ENCODE measurements at regions not wholly inside any gene's neighbourhood (a gene's known extent, or its start where the extent isn't known, plus 50 kb on each side); places are given as distances from the start of the nearest gene placed in this dataset.

DNA sequence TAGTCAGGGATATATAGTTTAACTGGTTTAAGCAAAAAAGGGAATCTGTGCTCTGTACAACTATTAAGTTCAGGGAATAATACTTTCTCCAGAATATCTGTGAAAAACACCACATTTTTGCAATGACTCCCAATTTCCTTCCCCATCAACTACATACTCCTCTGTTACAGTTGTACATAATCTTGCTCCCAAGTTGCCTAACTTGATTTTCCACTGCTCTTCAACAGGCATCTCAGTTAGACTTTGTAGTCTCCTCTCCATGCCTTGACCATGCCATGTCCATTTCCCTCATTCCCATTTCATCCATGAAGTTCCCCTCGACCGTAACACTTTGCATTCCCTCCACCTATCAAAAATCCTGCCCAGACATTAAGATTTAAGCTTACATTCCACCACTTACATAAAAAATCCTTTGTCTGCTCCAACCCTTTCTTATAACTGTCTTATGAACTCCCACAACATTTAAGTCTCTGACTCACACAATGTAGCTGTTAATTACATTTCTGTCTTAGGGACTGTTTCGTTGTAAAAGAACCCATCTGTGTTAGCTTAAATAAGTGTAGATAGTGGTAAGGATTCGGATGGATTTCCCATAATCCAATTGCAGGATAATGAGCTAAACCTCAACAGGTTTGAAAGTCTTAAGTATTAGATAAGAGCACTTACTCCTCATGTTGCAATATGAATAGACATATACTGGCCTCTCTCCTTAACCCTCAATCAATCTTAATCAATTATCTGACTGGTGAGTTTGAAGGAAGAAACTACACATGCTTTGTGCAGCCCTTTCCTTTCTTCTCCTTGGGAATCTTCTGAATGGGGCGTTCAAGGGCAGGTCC, 156.5 kb downstream of the PAWR start:
- no peak for DNase-seq (ENCODE audit: low spot score)
- TF ChIP-seq, protein P1, sequence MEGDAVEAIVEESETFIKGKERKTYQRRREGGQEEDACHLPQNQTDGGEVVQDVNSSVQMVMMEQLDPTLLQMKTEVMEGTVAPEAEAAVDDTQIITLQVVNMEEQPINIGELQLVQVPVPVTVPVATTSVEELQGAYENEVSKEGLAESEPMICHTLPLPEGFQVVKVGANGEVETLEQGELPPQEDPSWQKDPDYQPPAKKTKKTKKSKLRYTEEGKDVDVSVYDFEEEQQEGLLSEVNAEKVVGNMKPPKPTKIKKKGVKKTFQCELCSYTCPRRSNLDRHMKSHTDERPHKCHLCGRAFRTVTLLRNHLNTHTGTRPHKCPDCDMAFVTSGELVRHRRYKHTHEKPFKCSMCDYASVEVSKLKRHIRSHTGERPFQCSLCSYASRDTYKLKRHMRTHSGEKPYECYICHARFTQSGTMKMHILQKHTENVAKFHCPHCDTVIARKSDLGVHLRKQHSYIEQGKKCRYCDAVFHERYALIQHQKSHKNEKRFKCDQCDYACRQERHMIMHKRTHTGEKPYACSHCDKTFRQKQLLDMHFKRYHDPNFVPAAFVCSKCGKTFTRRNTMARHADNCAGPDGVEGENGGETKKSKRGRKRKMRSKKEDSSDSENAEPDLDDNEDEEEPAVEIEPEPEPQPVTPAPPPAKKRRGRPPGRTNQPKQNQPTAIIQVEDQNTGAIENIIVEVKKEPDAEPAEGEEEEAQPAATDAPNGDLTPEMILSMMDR (IDR thresholded peaks at IDR 0.05): no peak
- ATAC-seq (ENCODE audit: low FRiP score): no peak

- ATAC-seq (ENCODE audit: low FRiP score) (no peak), DNase-seq (ENCODE audit: low spot score) (no peak)
- TF ChIP-seq, protein P1 (IDR thresholded peaks at IDR 0.05): no peak
Observed at GRCh38 chr12:79532907-79533288, 157.9 kb downstream of the PAWR start.

DNA sequence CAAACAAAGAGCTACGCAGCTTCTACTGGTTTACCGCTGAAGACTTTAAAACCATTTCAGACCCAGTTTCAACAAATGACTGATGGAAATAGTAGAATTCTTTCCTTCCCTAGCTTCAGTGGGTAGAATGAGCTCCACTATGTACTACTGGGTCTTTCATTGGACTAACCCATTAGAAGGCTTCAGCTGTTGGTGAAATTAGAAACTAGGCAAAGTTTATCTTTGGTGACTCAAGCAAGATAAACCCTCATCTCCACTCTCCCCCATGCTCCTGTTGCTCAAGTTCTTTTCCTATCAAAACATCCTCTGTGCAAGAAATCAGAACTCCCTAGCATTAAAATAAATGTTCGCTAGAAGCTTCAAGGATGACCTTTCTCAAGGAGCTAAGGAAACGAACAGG, 159.2 kb downstream of the PAWR start:
- ATAC-seq (ENCODE audit: low FRiP score) (peak; percentile 85), DNase-seq (ENCODE audit: low spot score) (no peak)
- TF ChIP-seq, protein P1 (IDR thresholded peaks at IDR 0.05): no peak

GRCh38 chr12:79527473-79527872, 163.3 kb downstream of the PAWR start:
- TF ChIP-seq, protein P1 (IDR thresholded peaks at IDR 0.05): no peak
- no peak for ATAC-seq (ENCODE audit: low FRiP score)
- no peak for DNase-seq (ENCODE audit: low spot score)

- no peak for ATAC-seq (ENCODE audit: low FRiP score)
- no peak for DNase-seq (ENCODE audit: low spot score)
- TF ChIP-seq, protein P1 (IDR thresholded peaks at IDR 0.05): no peak
Observed at GRCh38 chr12:79525357-79525756, 165.4 kb downstream of the PAWR start.

- no peak for DNase-seq (ENCODE audit: low spot score)
- TF ChIP-seq, protein P1 (IDR thresholded peaks at IDR 0.05): no peak
- no peak for ATAC-seq (ENCODE audit: low FRiP score)
Observed at GRCh38 chr12:79524507-79525148, 166.1 kb downstream of the PAWR start.

DNA sequence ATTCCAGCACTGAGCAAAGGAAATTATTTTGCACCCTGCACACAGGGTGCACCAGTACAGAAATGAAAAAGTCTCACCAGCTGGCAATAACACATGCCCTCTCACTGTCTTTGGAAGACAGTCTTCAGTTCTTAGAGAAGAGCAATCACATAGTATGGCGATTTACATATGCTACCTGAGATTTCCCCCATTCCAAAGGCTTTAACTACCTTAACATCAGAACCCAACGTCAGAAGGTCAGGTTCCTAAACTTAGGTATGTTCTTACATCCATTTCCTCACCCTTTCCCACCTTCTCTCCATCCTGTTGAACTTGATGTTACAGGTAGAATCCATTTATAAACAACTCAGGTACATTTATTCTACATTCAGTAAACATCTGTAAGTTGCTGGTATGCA, 167.8 kb downstream of the PAWR start:
- DNase-seq (ENCODE audit: low spot score): no peak
- no peak for ATAC-seq (ENCODE audit: low FRiP score)
- TF ChIP-seq, protein P1 (IDR thresholded peaks at IDR 0.05): no peak

All from omental fat pad (tissue), 3 donors.